ENCODE measurements at regions not wholly inside any gene's neighbourhood (a gene's known extent, or its start where the extent isn't known, plus 50 kb on each side); places are given as distances from the start of the nearest gene placed in this dataset.

GRCh38 chrX:30975467-30975866 lies 86.4 kb upstream of the TAB3 start:
- TF ChIP-seq CTCF (IDR thresholded peaks at IDR 0.05): no peak
- TF ChIP-seq EP300 (IDR thresholded peaks at IDR 0.05): no peak
- no peak for TF ChIP-seq POLR2A (IDR thresholded peaks at IDR 0.05)
- no peak for TF ChIP-seq POLR2AphosphoS5 (IDR thresholded peaks at IDR 0.05)
- DNase-seq: no peak

DNA sequence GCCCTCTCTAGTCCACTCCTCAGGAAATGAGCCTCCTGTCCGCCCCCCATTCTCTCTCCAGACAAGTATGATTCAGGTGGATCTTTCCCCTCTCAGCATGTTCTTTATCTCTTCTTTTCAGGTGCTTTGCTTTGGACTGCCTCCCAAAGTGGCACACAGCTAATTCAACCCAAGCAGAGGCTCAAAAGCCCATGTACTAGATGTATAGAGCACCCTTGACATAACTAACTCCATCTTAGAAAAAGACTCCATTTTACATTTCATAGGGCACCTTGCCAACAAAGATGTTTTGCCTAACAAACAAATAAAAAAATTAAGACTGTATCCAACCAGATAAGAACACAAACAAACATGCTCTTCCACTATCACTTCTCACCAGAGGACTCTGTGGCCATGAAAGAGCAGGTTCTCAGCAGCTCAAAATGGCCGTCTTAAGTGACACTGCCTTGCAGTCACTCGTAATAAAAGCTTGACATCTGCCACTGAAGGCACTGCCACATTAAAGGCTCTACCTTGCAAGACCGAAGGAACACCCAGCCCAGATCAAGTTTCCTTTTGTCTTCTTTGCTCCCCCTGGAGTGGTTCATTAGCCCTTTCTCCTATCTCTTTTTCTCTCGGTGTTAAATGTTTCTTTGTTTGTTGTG lies 84.9 kb upstream of the TAB3 start:
- TF ChIP-seq CTCF (IDR thresholded peaks at IDR 0.05): no peak
- no peak for TF ChIP-seq POLR2AphosphoS5 (IDR thresholded peaks at IDR 0.05)
- no peak for TF ChIP-seq EP300 (IDR thresholded peaks at IDR 0.05)
- no peak for TF ChIP-seq POLR2A (IDR thresholded peaks at IDR 0.05)
- H3K27me3 ChIP-seq: peaks cover 0 to 4% (median 0%) of the 10 kb centered on the region in 3 donors
- 42 to 72% (median 46%) methylated on average over 5 of the region's 5 CpGs for WGBS, 5 donors
- H3K9me3 ChIP-seq: no peaks in the 10 kb centered on the region
- intact Hi-C loops (cut with DNase I; ENCODE audit: low total_unique reads): no loop called here
- peak in 1 of 2 donors; percentile 20 for DNase-seq
- peaks cover 0 to 8% (median 0%) of the 10 kb centered on the region in 4 donors for H3K4me1 ChIP-seq
- no peaks in the 10 kb centered on the region for H3K36me3 ChIP-seq
- H3K4me3 ChIP-seq: no peak overlapping the region
- H3K27ac ChIP-seq: peak overlapping the region in 1 of 5 donors; percentile 65

More at GRCh38 chrX:30975467-30975866, 86.4 kb upstream of the TAB3 start:
- peaks cover 0 to 4% (median 0%) of the 10 kb centered on the region in 3 donors for H3K27me3 ChIP-seq
- H3K4me1 ChIP-seq: peaks cover 0 to 8% (median 0%) of the 10 kb centered on the region in 4 donors
- intact Hi-C loops (cut with DNase I; ENCODE audit: low total_unique reads): no loop called here
- no peak overlapping the region for H3K4me3 ChIP-seq
- no peaks in the 10 kb centered on the region for H3K9me3 ChIP-seq
- H3K27ac ChIP-seq: no peak overlapping the region
- no peaks in the 10 kb centered on the region for H3K36me3 ChIP-seq

DNA sequence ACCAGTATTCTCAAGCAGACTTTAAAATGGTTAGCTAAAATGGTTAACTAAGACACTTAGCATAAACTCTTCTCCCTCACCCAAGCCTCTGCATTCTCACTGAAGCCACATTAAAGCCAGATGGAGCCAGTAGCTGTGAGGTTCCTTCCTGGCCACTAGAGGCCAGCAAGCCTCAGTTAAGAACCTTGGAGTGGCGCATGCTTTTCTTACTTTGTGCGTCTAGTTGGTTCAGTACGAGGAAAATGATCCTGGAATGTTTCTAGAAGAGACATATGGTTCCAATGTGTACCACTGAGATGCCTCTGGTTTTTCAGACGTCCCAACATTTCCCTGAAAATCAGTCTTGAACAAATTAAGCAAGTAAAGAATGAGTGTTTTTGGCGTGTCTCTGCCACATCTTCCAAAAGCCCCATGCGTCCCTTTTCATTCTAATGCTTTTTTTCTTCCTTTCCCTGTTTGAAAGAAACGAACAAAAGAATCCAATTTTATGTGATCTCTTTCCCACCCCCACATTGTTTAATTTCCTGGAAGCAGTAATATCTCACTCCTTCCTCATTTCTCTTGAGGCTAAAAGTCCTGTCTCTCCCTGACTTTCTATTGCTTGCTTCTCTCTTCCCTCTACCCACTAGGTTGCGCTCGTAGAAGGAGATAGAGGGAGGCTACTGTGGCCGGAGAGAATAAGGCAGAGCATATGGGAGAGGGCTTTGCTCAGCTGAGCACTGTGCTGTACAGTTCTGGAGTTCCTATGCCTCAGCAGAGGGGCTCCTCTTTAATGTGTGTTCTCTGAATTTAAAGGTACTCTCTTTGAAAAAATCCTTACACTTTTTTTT lies 82.9 kb upstream of the TAB3 start:
- TF ChIP-seq CTCF (IDR thresholded peaks at IDR 0.05) (peak in 4 of 7 experiments; percentile 48 to 61 (median 56)), EP300 (IDR thresholded peaks at IDR 0.05) (no peak)
- DNase-seq: peak; percentile 35 to 68
- intact Hi-C loops (cut with DNase I; ENCODE audit: low total_unique reads): no loop called here
- peaks cover 0 to 8% (median 0%) of the 10 kb centered on the region in 4 donors for H3K4me1 ChIP-seq
- no peaks in the 10 kb centered on the region for H3K36me3 ChIP-seq
- no peaks in the 10 kb centered on the region for H3K9me3 ChIP-seq
- peak overlapping the region in 2 of 4 donors; percentile 5 to 19 for H3K4me3 ChIP-seq
- no peak overlapping the region for H3K27ac ChIP-seq
- WGBS, 5 donors: 4 to 21% (median 11%) methylated on average over 10 of the region's 10 CpGs
- H3K27me3 ChIP-seq: peaks cover 0 to 4% (median 0%) of the 10 kb centered on the region in 3 donors

DNA sequence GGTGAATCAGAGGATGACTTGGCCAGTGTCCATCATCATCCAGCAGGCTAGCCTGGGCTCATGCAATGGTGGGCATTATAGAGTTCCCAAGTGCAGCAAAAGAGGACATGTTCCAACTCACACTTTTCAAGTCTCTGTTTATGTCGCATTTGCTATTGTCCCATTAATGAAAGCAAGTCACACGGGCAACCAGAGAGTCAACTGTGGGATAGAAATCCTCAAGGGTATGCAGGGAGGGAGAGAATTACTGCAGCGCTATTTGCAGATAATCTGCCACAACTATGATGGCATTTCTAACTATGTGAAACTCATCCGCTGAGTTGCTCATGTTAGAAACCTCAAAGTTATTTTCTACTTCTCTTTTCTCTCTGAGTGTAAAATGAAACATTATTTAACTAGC lies 78.5 kb upstream of the TAB3 start:
- no peaks in the 10 kb centered on the region for H3K4me1 ChIP-seq
- TF ChIP-seq POLR2A (IDR thresholded peaks at IDR 0.05) (no peak), EP300 (IDR thresholded peaks at IDR 0.05) (no peak), POLR2AphosphoS5 (IDR thresholded peaks at IDR 0.05) (no peak), CTCF (IDR thresholded peaks at IDR 0.05) (no peak)
- no peaks in the 10 kb centered on the region for H3K9me3 ChIP-seq
- H3K4me3 ChIP-seq: no peak overlapping the region
- H3K36me3 ChIP-seq: no peaks in the 10 kb centered on the region
- intact Hi-C loops (cut with DNase I; ENCODE audit: low total_unique reads): no loop called here
- no peak for DNase-seq
- peaks cover 0 to 4% (median 0%) of the 10 kb centered on the region in 3 donors for H3K27me3 ChIP-seq
- H3K27ac ChIP-seq: no peak overlapping the region
- WGBS, 5 donors: 59 to 88% (median 85%) methylated on average over 4 of the region's 4 CpGs
